ENCODE measurements at regions not wholly inside any gene's neighbourhood (a gene's known extent, or its start where the extent isn't known, plus 50 kb on each side); places are given as distances from the start of the nearest gene placed in this dataset.

DNA sequence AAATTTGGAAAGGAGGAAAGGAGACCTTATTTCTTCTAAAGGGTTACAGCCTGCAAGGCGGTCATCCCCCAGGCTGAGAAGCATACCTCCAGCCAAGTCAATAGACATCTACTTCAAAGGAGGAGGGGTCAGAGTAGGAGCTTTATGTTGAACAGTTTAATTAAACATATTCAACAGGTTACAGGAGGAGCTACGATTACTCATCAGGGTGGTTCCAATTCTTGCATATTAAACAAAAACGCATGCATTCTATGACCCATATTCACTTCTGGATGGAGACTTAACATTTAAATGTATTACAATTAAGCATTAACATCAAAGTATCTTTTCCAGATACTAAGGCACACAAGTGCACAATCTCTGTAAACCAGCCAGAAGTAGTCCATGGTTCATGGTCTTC is 1955.0 kb downstream of the PCDH9 start:
- TF ChIP-seq, protein P1, sequence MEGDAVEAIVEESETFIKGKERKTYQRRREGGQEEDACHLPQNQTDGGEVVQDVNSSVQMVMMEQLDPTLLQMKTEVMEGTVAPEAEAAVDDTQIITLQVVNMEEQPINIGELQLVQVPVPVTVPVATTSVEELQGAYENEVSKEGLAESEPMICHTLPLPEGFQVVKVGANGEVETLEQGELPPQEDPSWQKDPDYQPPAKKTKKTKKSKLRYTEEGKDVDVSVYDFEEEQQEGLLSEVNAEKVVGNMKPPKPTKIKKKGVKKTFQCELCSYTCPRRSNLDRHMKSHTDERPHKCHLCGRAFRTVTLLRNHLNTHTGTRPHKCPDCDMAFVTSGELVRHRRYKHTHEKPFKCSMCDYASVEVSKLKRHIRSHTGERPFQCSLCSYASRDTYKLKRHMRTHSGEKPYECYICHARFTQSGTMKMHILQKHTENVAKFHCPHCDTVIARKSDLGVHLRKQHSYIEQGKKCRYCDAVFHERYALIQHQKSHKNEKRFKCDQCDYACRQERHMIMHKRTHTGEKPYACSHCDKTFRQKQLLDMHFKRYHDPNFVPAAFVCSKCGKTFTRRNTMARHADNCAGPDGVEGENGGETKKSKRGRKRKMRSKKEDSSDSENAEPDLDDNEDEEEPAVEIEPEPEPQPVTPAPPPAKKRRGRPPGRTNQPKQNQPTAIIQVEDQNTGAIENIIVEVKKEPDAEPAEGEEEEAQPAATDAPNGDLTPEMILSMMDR (IDR thresholded peaks at IDR 0.05; ENCODE audit: insufficient read depth, low read depth, low read length) = no peak
- no peak for TF ChIP-seq EZH2 (IDR thresholded peaks at IDR 0.05; ENCODE audit: insufficient read depth, low read length)

Data from astrocyte (in vitro differentiated cells and primary cell).